GM12891 (cell line): ENCODE measurements at regions not wholly inside any gene's neighbourhood (a gene's known extent, or its start where the extent isn't known, plus 50 kb on each side); places are given as distances from the start of the nearest gene placed in this dataset.
"Not testable (repeated sequence)": the region's sequence is repeated elsewhere in the genome, so short reads cannot be mapped to it uniquely, and the experiment has no call there.

Experiments
- DNase-seq: peaks from one replicate; pipeline ENCODE4 v3.0.0; 2011; ENCODE audit warnings: low spot score; ENCODE audit not compliant: insufficient read length
- FAIRE-seq: peaks from 2 replicates; lab custom pipeline; 2011; peaks lifted over from hg19 to GRCh38; lab: Jason Lieb, UNC

GRCh38 chr1:243074224-243074623, 180.9 kb downstream of the CEP170 start:
- FAIRE-seq, DNase-seq: not testable (repeated sequence)

GRCh38 chr1:243067056-243067455, 188.0 kb downstream of the CEP170 start:
- not testable (repeated sequence) for DNase-seq, FAIRE-seq

GRCh38 chr1:243061965-243062364, 193.1 kb downstream of the CEP170 start:
- not testable (repeated sequence) for FAIRE-seq, DNase-seq

- not testable (repeated sequence) for DNase-seq, FAIRE-seq
Observed at GRCh38 chr1:243055510-243055909, 199.6 kb downstream of the CEP170 start.

GRCh38 chr1:243055091-243055490, 200.0 kb downstream of the CEP170 start:
- not testable (repeated sequence) for DNase-seq, FAIRE-seq

GRCh38 chr1:243054681-243055080, 200.4 kb downstream of the CEP170 start:
- not testable (repeated sequence) for FAIRE-seq, DNase-seq

GRCh38 chr1:243053048-243053447, 202.0 kb downstream of the CEP170 start:
- DNase-seq, FAIRE-seq: not testable (repeated sequence)

- not testable (repeated sequence) for FAIRE-seq, DNase-seq
Observed at GRCh38 chr1:243050613-243051012, 204.5 kb downstream of the CEP170 start.

- not testable (repeated sequence) for FAIRE-seq, DNase-seq
Observed at GRCh38 chr1:243049716-243050115, 205.4 kb downstream of the CEP170 start.

GRCh38 chr1:243021365-243021764, 233.7 kb downstream of the CEP170 start:
- FAIRE-seq, DNase-seq: not testable (repeated sequence)

- DNase-seq, FAIRE-seq: not testable (repeated sequence)
Observed at GRCh38 chr1:243019030-243019635, 235.9 kb downstream of the CEP170 start.

GRCh38 chr1:243010719-243011118, 244.4 kb downstream of the CEP170 start:
- FAIRE-seq, DNase-seq: not testable (repeated sequence)

GRCh38 chr1:243001003-243001402, 254.1 kb downstream of the CEP170 start:
- DNase-seq, FAIRE-seq: not testable (repeated sequence)

- FAIRE-seq, DNase-seq: not testable (repeated sequence)
Observed at GRCh38 chr1:242992776-242993175, 262.3 kb downstream of the CEP170 start.

GRCh38 chr1:242985096-242985495, 270.0 kb downstream of the CEP170 start:
- FAIRE-seq, DNase-seq: not testable (repeated sequence)

- not testable (repeated sequence) for FAIRE-seq, DNase-seq
Observed at GRCh38 chr1:242973341-242973740, 281.7 kb downstream of the CEP170 start.
